ENCODE measurements at regions not wholly inside any gene's neighbourhood (a gene's known extent, or its start where the extent isn't known, plus 50 kb on each side); places are given as distances from the start of the nearest gene placed in this dataset.
"Not testable (repeated sequence)": the region's sequence is repeated elsewhere in the genome, so short reads cannot be mapped to it uniquely, and the experiment has no call there.

- H3K9me3 Mint-ChIP-seq, result no peaks in the 10 kb centered on the region
- H3K4me3 Mint-ChIP-seq, result no peak overlapping the region
- H3K36me3 Mint-ChIP-seq (ENCODE audit: low read depth), result no peaks in the 10 kb centered on the region
- no peaks in the 10 kb centered on the region for H3K27me3 Mint-ChIP-seq
- intact Hi-C loops (cut with micrococcal nuclease), result no loop called here
- H3K4me1 Mint-ChIP-seq (ENCODE audit: low read depth), result peaks cover 19% of the 10 kb centered on the region
- H3K27ac Mint-ChIP-seq, result no peak overlapping the region
These were observed 183.2 kb upstream of the ZNF217 start for GRCh38 chr20:53776858-53777257.

GRCh38 chr20:53774461-53775203 is 181.0 kb upstream of the ZNF217 start:
- H3K27ac Mint-ChIP-seq, result no peak overlapping the region
- no peaks in the 10 kb centered on the region for H3K27me3 Mint-ChIP-seq

GRCh38 chr20:53773792-53774401 is 180.3 kb upstream of the ZNF217 start:
- no peak overlapping the region for H3K27ac Mint-ChIP-seq
- no peaks in the 10 kb centered on the region for H3K36me3 Mint-ChIP-seq (ENCODE audit: low read depth)
- H3K4me1 Mint-ChIP-seq (ENCODE audit: low read depth), result peaks cover 19% of the 10 kb centered on the region
- intact Hi-C loops (cut with micrococcal nuclease), result no loop called here
- no peak overlapping the region for H3K4me3 Mint-ChIP-seq
- H3K9me3 Mint-ChIP-seq, result no peaks in the 10 kb centered on the region
- no peaks in the 10 kb centered on the region for H3K27me3 Mint-ChIP-seq

More at GRCh38 chr20:53774461-53775203, 181.0 kb upstream of the ZNF217 start:
- Mint-ChIP-seq H3K4me1 (ENCODE audit: low read depth) (peaks cover 19% of the 10 kb centered on the region), H3K9me3 (no peaks in the 10 kb centered on the region), H3K36me3 (ENCODE audit: low read depth) (no peaks in the 10 kb centered on the region), H3K4me3 (no peak overlapping the region)
- intact Hi-C loops (cut with micrococcal nuclease), result no loop called here

DNA sequence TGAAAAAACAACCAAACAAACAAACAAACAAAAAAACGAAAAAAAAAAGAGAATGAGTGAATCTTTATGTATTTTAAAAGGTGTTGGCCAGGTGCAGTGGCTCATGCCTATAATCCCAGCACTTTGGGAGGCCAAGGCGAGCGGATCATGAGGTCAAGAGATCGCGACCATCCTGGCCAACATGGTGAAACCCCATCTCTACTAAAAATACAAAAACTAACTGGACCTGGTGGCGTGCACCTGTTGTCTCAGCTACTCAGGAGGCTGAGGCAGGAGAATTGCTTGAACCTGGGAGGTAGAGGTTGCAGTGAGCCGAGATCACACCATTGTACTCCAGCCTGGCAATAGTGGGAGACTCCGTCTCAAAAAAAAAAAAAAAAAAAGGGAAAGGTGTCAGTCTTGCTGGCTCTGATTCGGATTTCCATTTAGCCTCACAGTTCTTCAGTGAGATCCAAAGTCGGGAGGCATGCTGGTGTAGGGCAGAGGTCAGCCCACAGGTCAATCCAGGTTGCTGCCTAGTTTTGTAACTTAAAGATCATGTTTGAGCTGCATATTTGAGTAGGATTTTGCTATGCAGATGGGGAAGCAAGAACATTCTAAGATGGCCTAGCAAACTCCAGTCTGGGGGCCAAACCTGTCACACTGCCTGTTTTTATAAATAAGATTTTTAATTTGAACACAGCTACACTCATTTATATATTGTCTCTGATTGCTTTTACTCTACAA is 179.6 kb upstream of the ZNF217 start:
- H3K4me3 Mint-ChIP-seq; H3K27ac Mint-ChIP-seq; H3K9me3 Mint-ChIP-seq; H3K36me3 Mint-ChIP-seq (ENCODE audit: low read depth); H3K27me3 Mint-ChIP-seq; intact Hi-C loops (cut with micrococcal nuclease): not testable (repeated sequence)
- peaks cover 19% of the 10 kb centered on the region for H3K4me1 Mint-ChIP-seq (ENCODE audit: low read depth)

DNA sequence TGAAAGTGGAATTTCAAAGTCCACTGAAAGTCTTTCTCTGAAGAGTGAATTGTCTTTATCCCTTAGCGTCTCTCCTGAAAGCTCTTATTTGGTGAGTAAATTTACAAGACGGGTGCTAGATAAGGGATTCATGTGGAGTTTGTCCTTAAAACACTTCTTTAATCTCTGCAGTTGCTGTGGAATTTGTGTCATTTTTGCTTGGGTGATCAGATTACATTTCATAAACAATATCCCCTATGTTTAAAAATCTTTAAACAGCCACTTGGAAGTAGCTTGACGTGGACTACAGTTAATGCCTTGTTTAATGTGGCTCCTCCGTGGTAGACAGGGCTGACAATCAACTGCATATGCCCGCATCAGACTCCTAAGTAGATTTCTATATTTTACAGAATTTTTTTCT is 175.4 kb upstream of the ZNF217 start:
- Mint-ChIP-seq H3K27me3 (no peaks in the 10 kb centered on the region), H3K9me3 (no peaks in the 10 kb centered on the region), H3K36me3 (ENCODE audit: low read depth) (no peaks in the 10 kb centered on the region), H3K4me3 (no peak overlapping the region), H3K4me1 (ENCODE audit: low read depth) (peaks cover 10% of the 10 kb centered on the region), H3K27ac (no peak overlapping the region)
- intact Hi-C loops (cut with micrococcal nuclease), result loop anchor here (10.0 kb wide), 1 partner anchor 46 kb away; no protein-coding TSS in a partner anchor

DNA sequence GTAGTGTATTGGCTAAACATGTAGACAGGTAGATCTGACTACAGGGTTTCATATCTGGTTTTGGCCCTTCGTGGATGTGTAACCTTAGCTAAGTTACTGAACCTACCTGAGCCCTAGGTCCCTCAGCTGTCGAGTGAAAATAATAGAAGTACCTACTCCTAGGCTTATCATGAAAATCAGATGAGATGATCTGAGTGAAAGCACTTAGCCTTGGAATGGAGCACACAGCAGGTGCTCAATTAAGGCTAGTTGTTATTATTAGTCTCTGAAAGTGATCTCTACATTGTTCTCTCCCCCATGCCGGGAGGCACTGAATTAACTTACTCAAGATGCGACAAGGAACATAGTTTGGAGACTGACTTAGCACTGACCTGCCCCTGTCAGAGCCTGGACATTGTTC is 174.7 kb upstream of the ZNF217 start:
- intact Hi-C loops (cut with micrococcal nuclease), result loop anchor here (10.0 kb wide), 1 partner anchor 46 kb away; no protein-coding TSS in a partner anchor
- peaks cover 10% of the 10 kb centered on the region for H3K4me1 Mint-ChIP-seq (ENCODE audit: low read depth)
- H3K27ac Mint-ChIP-seq, result no peak overlapping the region
- no peaks in the 10 kb centered on the region for H3K27me3 Mint-ChIP-seq
- H3K9me3 Mint-ChIP-seq, result no peaks in the 10 kb centered on the region
- no peak overlapping the region for H3K4me3 Mint-ChIP-seq
- H3K36me3 Mint-ChIP-seq (ENCODE audit: low read depth), result no peaks in the 10 kb centered on the region

- Mint-ChIP-seq H3K9me3 (no peaks in the 10 kb centered on the region), H3K4me3 (no peak overlapping the region), H3K27me3 (no peaks in the 10 kb centered on the region), H3K27ac (no peak overlapping the region), H3K4me1 (ENCODE audit: low read depth) (peaks cover 10% of the 10 kb centered on the region), H3K36me3 (ENCODE audit: low read depth) (no peaks in the 10 kb centered on the region)
- intact Hi-C loops (cut with micrococcal nuclease), result loop anchor here (10.0 kb wide), 1 partner anchor 47 kb away; no protein-coding TSS in a partner anchor
These were observed 173.7 kb upstream of the ZNF217 start for GRCh38 chr20:53767206-53767930.

DNA sequence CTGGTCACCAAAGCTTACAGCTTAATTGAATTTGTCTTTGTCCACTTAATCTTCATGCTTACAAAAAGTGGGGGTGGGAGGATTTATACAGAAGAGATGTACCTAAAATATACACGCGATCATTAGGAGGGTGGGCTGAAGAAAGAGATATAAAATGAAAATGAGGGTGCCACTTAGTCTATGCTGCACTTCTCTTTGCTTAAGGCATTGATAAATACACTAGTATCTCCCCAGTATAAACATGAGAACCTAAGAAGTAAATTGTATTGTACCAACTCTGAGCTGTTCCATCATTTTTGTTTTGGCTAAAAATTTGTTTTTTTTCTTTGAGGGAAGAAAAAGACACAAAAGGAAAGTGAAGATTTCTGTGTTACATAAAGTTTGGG is 170.8 kb upstream of the ZNF217 start:
- Mint-ChIP-seq H3K27me3 (no peaks in the 10 kb centered on the region), H3K36me3 (ENCODE audit: low read depth) (no peaks in the 10 kb centered on the region), H3K4me1 (ENCODE audit: low read depth) (peaks cover 10% of the 10 kb centered on the region), H3K9me3 (no peaks in the 10 kb centered on the region), H3K27ac (no peak overlapping the region), H3K4me3 (no peak overlapping the region)
- intact Hi-C loops (cut with micrococcal nuclease), result loop anchor here (10.0 kb wide), 1 partner anchor 50 kb away; no protein-coding TSS in a partner anchor

DNA sequence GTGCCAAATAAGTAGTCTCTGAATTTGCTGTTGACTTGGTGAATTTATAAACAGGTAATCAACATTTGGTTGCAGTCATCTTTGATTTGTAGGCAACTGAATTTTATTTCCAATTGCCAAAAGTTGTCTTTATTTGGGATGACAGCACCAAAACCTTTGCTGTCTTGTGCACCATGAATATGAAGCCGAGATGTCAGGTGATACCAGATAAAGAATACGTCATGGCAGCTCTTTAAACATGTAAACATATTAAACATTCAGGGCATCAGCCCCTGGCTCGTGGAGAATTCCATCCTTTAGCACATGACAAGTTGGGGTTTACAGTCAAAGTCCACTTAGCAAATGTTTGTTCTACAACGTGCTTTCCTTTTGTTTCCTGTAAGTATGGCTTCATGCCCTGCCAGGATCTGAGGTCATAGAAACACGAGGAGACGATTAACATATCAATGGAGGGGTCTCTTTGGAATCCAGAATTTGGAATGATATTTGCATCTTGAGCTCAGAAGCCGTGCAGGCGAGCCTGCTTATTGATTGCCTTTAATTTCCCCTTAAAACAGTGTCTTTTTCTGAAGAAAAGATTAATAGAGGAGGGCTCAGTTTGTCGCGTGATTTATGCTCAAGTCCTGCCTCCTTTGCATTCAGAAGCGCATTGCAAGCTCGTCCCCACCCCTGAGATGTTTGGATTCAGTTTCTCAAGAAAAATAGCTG is 170.2 kb upstream of the ZNF217 start:
- Mint-ChIP-seq H3K27me3 (no peaks in the 10 kb centered on the region), H3K27ac (no peak overlapping the region)

GRCh38 chr20:53762423-53762798 is 168.8 kb upstream of the ZNF217 start:
- H3K9me3 Mint-ChIP-seq; H3K36me3 Mint-ChIP-seq (ENCODE audit: low read depth); H3K27me3 Mint-ChIP-seq; H3K4me3 Mint-ChIP-seq; H3K4me1 Mint-ChIP-seq (ENCODE audit: low read depth); H3K27ac Mint-ChIP-seq: not testable (repeated sequence)
- intact Hi-C loops (cut with micrococcal nuclease), result loop anchor here (10.0 kb wide), 1 partner anchor 52 kb away; no protein-coding TSS in a partner anchor

More for the DNA sequence above, 170.2 kb upstream of the ZNF217 start:
- intact Hi-C loops (cut with micrococcal nuclease), result loop anchor here (10.0 kb wide), 1 partner anchor 51 kb away; no protein-coding TSS in a partner anchor
- Mint-ChIP-seq H3K4me3 (no peak overlapping the region), H3K4me1 (ENCODE audit: low read depth) (peaks cover 10% of the 10 kb centered on the region), H3K36me3 (ENCODE audit: low read depth) (no peaks in the 10 kb centered on the region), H3K9me3 (no peaks in the 10 kb centered on the region)

DNA sequence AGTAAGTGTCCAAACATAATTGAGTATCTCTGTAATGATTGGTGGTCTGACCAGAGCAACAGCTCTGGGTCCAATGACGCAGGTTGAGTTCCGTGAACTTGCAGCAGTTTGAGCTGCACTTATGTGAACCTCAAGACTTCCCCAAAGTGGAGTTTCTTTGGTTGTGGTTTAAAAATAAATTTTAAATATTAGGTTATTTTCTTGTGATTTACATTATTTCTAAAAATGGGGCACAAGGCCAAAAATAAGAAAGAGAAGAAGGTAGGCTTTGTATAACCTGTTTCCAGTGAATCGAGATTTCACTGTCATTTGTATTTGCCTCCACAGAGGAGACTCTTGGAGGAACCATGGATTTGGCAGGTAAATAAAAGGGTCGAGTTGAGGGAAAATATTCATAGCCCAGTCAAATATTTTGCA is 166.4 kb upstream of the ZNF217 start:
- Mint-ChIP-seq H3K4me1 (ENCODE audit: low read depth) (no peaks in the 10 kb centered on the region), H3K4me3 (no peak overlapping the region), H3K36me3 (ENCODE audit: low read depth) (no peaks in the 10 kb centered on the region), H3K9me3 (no peaks in the 10 kb centered on the region), H3K27ac (no peak overlapping the region), H3K27me3 (no peaks in the 10 kb centered on the region)
- intact Hi-C loops (cut with micrococcal nuclease), result loop anchor here (10.0 kb wide), 1 partner anchor 55 kb away; no protein-coding TSS in a partner anchor

DNA sequence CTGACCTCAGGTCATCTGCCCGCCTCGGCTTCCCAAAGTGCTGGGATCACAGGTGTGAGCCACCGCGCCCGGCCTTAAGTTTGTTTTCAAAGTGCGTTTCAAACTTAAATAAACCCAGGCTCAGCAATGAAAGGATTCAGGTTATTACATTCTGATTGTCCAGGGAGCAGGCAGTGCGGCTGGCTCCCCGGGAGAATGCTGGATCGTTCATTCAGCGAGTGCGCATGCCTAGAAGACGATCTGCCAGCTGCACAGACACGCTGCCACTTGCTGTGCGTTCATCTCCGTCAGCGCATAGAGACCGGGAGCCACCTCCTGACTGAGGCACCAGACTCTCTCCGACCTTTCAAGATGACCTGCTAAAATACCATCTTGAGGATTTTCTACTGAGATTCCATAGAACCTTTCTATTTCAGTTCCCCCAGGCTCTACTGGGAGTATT is 163.9 kb upstream of the ZNF217 start:
- H3K9me3 Mint-ChIP-seq, result no peaks in the 10 kb centered on the region
- H3K4me1 Mint-ChIP-seq (ENCODE audit: low read depth), result peaks cover 17% of the 10 kb centered on the region
- no peaks in the 10 kb centered on the region for H3K36me3 Mint-ChIP-seq (ENCODE audit: low read depth)
- H3K4me3 Mint-ChIP-seq, result no peak overlapping the region
- intact Hi-C loops (cut with micrococcal nuclease), result loop anchor here (10.0 kb wide), 1 partner anchor 157 kb away; no protein-coding TSS in a partner anchor
- H3K27me3 Mint-ChIP-seq, result no peaks in the 10 kb centered on the region
- H3K27ac Mint-ChIP-seq, result no peak overlapping the region
